ENCODE measurements at regions not wholly inside any gene's neighbourhood (a gene's known extent, or its start where the extent isn't known, plus 50 kb on each side); places are given as distances from the start of the nearest gene placed in this dataset.

- FAIRE-seq (no peak), DNase-seq (ENCODE audit: insufficient read length, low spot score) (no peak)
- no peak for TF ChIP-seq POLR2A (IDR thresholded peaks at IDR 0.05; ENCODE audit: low read depth, low read length)
These were observed 59.3 kb downstream of the DDIT4L start for GRCh38 chr4:100130964-100131363.

GRCh38 chr4:100130491-100130890 is 59.8 kb downstream of the DDIT4L start:
- no peak for TF ChIP-seq POLR2A (IDR thresholded peaks at IDR 0.05; ENCODE audit: low read depth, low read length)
- no peak for DNase-seq (ENCODE audit: insufficient read length, low spot score)
- no peak for FAIRE-seq

GRCh38 chr4:100129774-100130173 is 60.5 kb downstream of the DDIT4L start:
- DNase-seq (ENCODE audit: insufficient read length, low spot score) (no peak), FAIRE-seq (no peak)
- no peak for TF ChIP-seq POLR2A (IDR thresholded peaks at IDR 0.05; ENCODE audit: low read depth, low read length)

- FAIRE-seq: no peak
These were observed 61.9 kb downstream of the DDIT4L start for GRCh38 chr4:100128338-100128737.

GRCh38 chr4:100124715-100125114 is 65.6 kb downstream of the DDIT4L start:
- no peak for TF ChIP-seq POLR2A (IDR thresholded peaks at IDR 0.05; ENCODE audit: low read depth, low read length)
- FAIRE-seq (no peak), DNase-seq (ENCODE audit: insufficient read length, low spot score) (no peak)

More at GRCh38 chr4:100128338-100128737, 61.9 kb downstream of the DDIT4L start:
- no peak for TF ChIP-seq POLR2A (IDR thresholded peaks at IDR 0.05; ENCODE audit: low read depth, low read length)
- DNase-seq (ENCODE audit: insufficient read length, low spot score): no peak

GRCh38 chr4:100118181-100118580 is 72.1 kb downstream of the DDIT4L start:
- FAIRE-seq: no peak
- no peak for DNase-seq (ENCODE audit: insufficient read length, low spot score)
- no peak for TF ChIP-seq POLR2A (IDR thresholded peaks at IDR 0.05; ENCODE audit: low read depth, low read length)

- DNase-seq (ENCODE audit: insufficient read length, low spot score) (no peak), FAIRE-seq (no peak)
- no peak for TF ChIP-seq POLR2A (IDR thresholded peaks at IDR 0.05; ENCODE audit: low read depth, low read length)
These were observed 72.5 kb downstream of the DDIT4L start for GRCh38 chr4:100117750-100118149.

- TF ChIP-seq POLR2A (IDR thresholded peaks at IDR 0.05; ENCODE audit: low read depth, low read length): no peak
- no peak for DNase-seq (ENCODE audit: insufficient read length, low spot score)
- no peak for FAIRE-seq
These were observed 75.4 kb downstream of the DDIT4L start for GRCh38 chr4:100114909-100115308.

GRCh38 chr4:100113732-100114131 is 76.5 kb downstream of the DDIT4L start:
- DNase-seq (ENCODE audit: insufficient read length, low spot score) (no peak), FAIRE-seq (no peak)
- TF ChIP-seq POLR2A (IDR thresholded peaks at IDR 0.05; ENCODE audit: low read depth, low read length): no peak

GRCh38 chr4:100113096-100113495 is 77.2 kb downstream of the DDIT4L start:
- TF ChIP-seq POLR2A (IDR thresholded peaks at IDR 0.05; ENCODE audit: low read depth, low read length): no peak
- DNase-seq (ENCODE audit: insufficient read length, low spot score) (no peak), FAIRE-seq (no peak)

- no peak for TF ChIP-seq POLR2A (IDR thresholded peaks at IDR 0.05; ENCODE audit: low read depth, low read length)
- FAIRE-seq (no peak), DNase-seq (ENCODE audit: insufficient read length, low spot score) (no peak)
These were observed 80.3 kb downstream of the DDIT4L start for GRCh38 chr4:100109921-100110320.

- TF ChIP-seq POLR2A (IDR thresholded peaks at IDR 0.05; ENCODE audit: low read depth, low read length): no peak
- no peak for DNase-seq (ENCODE audit: insufficient read length, low spot score)
- no peak for FAIRE-seq
These were observed 81.4 kb downstream of the DDIT4L start for GRCh38 chr4:100108869-100109268.

- FAIRE-seq (no peak), DNase-seq (ENCODE audit: insufficient read length, low spot score) (no peak)
- no peak for TF ChIP-seq POLR2A (IDR thresholded peaks at IDR 0.05; ENCODE audit: low read depth, low read length)
These were observed 83.3 kb downstream of the DDIT4L start for GRCh38 chr4:100106982-100107381.

- TF ChIP-seq POLR2A (IDR thresholded peaks at IDR 0.05; ENCODE audit: low read depth, low read length): no peak
- no peak for DNase-seq (ENCODE audit: insufficient read length, low spot score)
- no peak for FAIRE-seq
These were observed 86.6 kb downstream of the DDIT4L start for GRCh38 chr4:100103671-100104070.

GRCh38 chr4:100100985-100101384 is 89.3 kb downstream of the DDIT4L start:
- DNase-seq (ENCODE audit: insufficient read length, low spot score) (no peak), FAIRE-seq (no peak)
- no peak for TF ChIP-seq POLR2A (IDR thresholded peaks at IDR 0.05; ENCODE audit: low read depth, low read length)

GRCh38 chr4:100099746-100100145 is 90.5 kb downstream of the DDIT4L start:
- no peak for TF ChIP-seq POLR2A (IDR thresholded peaks at IDR 0.05; ENCODE audit: low read depth, low read length)
- FAIRE-seq: no peak
- DNase-seq (ENCODE audit: insufficient read length, low spot score): no peak

Measured in H54 (cell line).